Uterus (tissue), 3 donors: ENCODE measurements at regions not wholly inside any gene's neighbourhood (a gene's known extent, or its start where the extent isn't known, plus 50 kb on each side); places are given as distances from the start of the nearest gene placed in this dataset.

Source experiments
- DNase-seq, 2 donors: peaks; one replicate each; pipeline ENCODE4 v3.0.0-alpha.2; 2019 to 2020
- H3K27ac ChIP-seq, 2 donors: fragments of 200-600 bp; sonication (generic); 1 replicate in 1 of 2; 2 replicates in 1 of 2; pipeline ENCODE4 v1.5.1; 2016 to 2018
- H3K27me3 ChIP-seq, 2 donors: fragments of 200-600 bp; sonication (generic); one replicate each; pipeline ENCODE4 v1.5.1; 2018 to 2019; ENCODE audit warnings: control low read depth in 1 of 2
- H3K36me3 ChIP-seq, 2 donors: fragments of 200-600 bp; sonication (generic); one replicate each; pipeline ENCODE4 v1.5.1; 2019; ENCODE audit warnings: control low read depth in 1 of 2
- H3K4me1 ChIP-seq, 2 donors: fragments of 200-600 bp; sonication (generic); one replicate each; pipeline ENCODE4 v1.5.1; 2018 to 2019; ENCODE audit warnings: control low read depth in 1 of 2
- H3K4me3 ChIP-seq, 2 donors: fragments of 200-600 bp; sonication (generic); 1 replicate in 1 of 2; 2 replicates in 1 of 2; pipeline ENCODE4 v1.5.1; 2018 to 2019; ENCODE audit warnings: mild to moderate bottlenecking in 1 of 2
- H3K9me3 ChIP-seq, 2 donors: fragments of 200-600 bp; sonication (generic); one replicate each; pipeline ENCODE4 v1.5.1; 2019; ENCODE audit warnings: control low read depth in 1 of 2
- CTCF ChIP-seq, 4 experiments: fragments of 200-600 bp in 2 of 4; fragments of 450-650 bp in 2 of 4; sonication (generic) in 2 of 4; IDR thresholded peaks; one replicate each; pipeline ENCODE4 v1.5.1; 2016 to 2019; ENCODE audit warnings: antibody characterized with exemption in 4 of 4, mild to moderate bottlenecking in 2 of 4, moderate library complexity in 1 of 4
- POLR2A ChIP-seq, 2 donors: fragments of 450-650 bp; IDR thresholded peaks; one replicate each; pipeline ENCODE4 v1.6.1; 2016; ENCODE audit warnings: antibody characterized with exemption in 2 of 2, mild to moderate bottlenecking in 1 of 2, moderate library complexity in 1 of 2
- intact Hi-C: fragments of 100-400 bp; cut with DNase I; formaldehyde crosslinking; loops from one replicate; pipeline ENCODE4 v1.15.1; 2023; ENCODE audit warnings: low total_unique reads
- donor health status: DM: yes; HTN: yes; CAD: no.

- no peak overlapping the region for H3K27ac ChIP-seq
- no peak overlapping the region for H3K4me3 ChIP-seq
- H3K9me3 ChIP-seq: no peaks in the 10 kb centered on the region
- H3K36me3 ChIP-seq: no peaks in the 10 kb centered on the region
- no peaks in the 10 kb centered on the region for H3K4me1 ChIP-seq
- DNase-seq: no peak
- no peak for TF ChIP-seq POLR2A (IDR thresholded peaks at IDR 0.05)
- no peak for TF ChIP-seq CTCF (IDR thresholded peaks at IDR 0.05)
- intact Hi-C loops: no loop called here
- H3K27me3 ChIP-seq: no peaks in the 10 kb centered on the region
Observed at GRCh38 chr3:80308637-80309036, 540.8 kb upstream of the ROBO1 start.

GRCh38 chr3:80307844-80308243, 540.0 kb upstream of the ROBO1 start:
- Histone ChIP-seq H3K4me1 (no peaks in the 10 kb centered on the region), H3K4me3 (no peak overlapping the region), H3K36me3 (no peaks in the 10 kb centered on the region), H3K27ac (no peak overlapping the region), H3K27me3 (no peaks in the 10 kb centered on the region), H3K9me3 (no peaks in the 10 kb centered on the region)
- DNase-seq: no peak
- intact Hi-C loops: no loop called here
- no peak for TF ChIP-seq POLR2A (IDR thresholded peaks at IDR 0.05)

GRCh38 chr3:80297720-80298119, 529.9 kb upstream of the ROBO1 start:
- no peaks in the 10 kb centered on the region for H3K27me3 ChIP-seq
- H3K27ac ChIP-seq: no peak overlapping the region
- intact Hi-C loops: no loop called here
- DNase-seq: no peak
- TF ChIP-seq POLR2A (IDR thresholded peaks at IDR 0.05): no peak
- H3K4me3 ChIP-seq: no peak overlapping the region
- no peaks in the 10 kb centered on the region for H3K9me3 ChIP-seq
- H3K36me3 ChIP-seq: no peaks in the 10 kb centered on the region
- no peaks in the 10 kb centered on the region for H3K4me1 ChIP-seq

- Histone ChIP-seq H3K27ac (no peak overlapping the region), H3K9me3 (no peaks in the 10 kb centered on the region), H3K4me3 (no peak overlapping the region), H3K36me3 (no peaks in the 10 kb centered on the region), H3K4me1 (no peaks in the 10 kb centered on the region), H3K27me3 (no peaks in the 10 kb centered on the region)
- TF ChIP-seq CTCF (IDR thresholded peaks at IDR 0.05): no peak
- no peak for TF ChIP-seq POLR2A (IDR thresholded peaks at IDR 0.05)
- DNase-seq: no peak
- intact Hi-C loops: no loop called here
Observed at GRCh38 chr3:80285388-80285787, 517.6 kb upstream of the ROBO1 start.

- no peak for DNase-seq
- no peak overlapping the region for H3K27ac ChIP-seq
- no peaks in the 10 kb centered on the region for H3K9me3 ChIP-seq
- H3K36me3 ChIP-seq: no peaks in the 10 kb centered on the region
- intact Hi-C loops: no loop called here
- no peak overlapping the region for H3K4me3 ChIP-seq
- H3K4me1 ChIP-seq: no peaks in the 10 kb centered on the region
- TF ChIP-seq CTCF (IDR thresholded peaks at IDR 0.05): no peak
- TF ChIP-seq POLR2A (IDR thresholded peaks at IDR 0.05): no peak
- H3K27me3 ChIP-seq: no peaks in the 10 kb centered on the region
Observed at GRCh38 chr3:80283783-80284182, 516.0 kb upstream of the ROBO1 start.

GRCh38 chr3:80278056-80278455, 510.3 kb upstream of the ROBO1 start:
- TF ChIP-seq CTCF (IDR thresholded peaks at IDR 0.05): no peak
- no peak for TF ChIP-seq POLR2A (IDR thresholded peaks at IDR 0.05)
- Histone ChIP-seq H3K27ac (no peak overlapping the region), H3K27me3 (no peaks in the 10 kb centered on the region), H3K4me1 (no peaks in the 10 kb centered on the region), H3K4me3 (no peak overlapping the region), H3K36me3 (no peaks in the 10 kb centered on the region), H3K9me3 (no peaks in the 10 kb centered on the region)
- no peak for DNase-seq
- intact Hi-C loops: no loop called here
